Fibroblast of skin of right biceps (primary cell): ENCODE measurements at regions not wholly inside any gene's neighbourhood (a gene's known extent, or its start where the extent isn't known, plus 50 kb on each side); places are given as distances from the start of the nearest gene placed in this dataset.
A peak's percentile ranks its signal among the peaks of the same experiment; 100 is the strongest.
"Not testable (repeated sequence)": the region's sequence is repeated elsewhere in the genome, so short reads cannot be mapped to it uniquely, and the experiment has no call there.

Experiments used
- DNase-seq: peaks from one replicate; pipeline ENCODE4 v3.0.0-alpha.2; 2013

- DNase-seq, result peak; percentile 43
These were observed 51.5 kb upstream of the MAP3K1 start for GRCh38 chr5:56763711-56764466.

GRCh38 chr5:56763182-56763581 is 52.2 kb upstream of the MAP3K1 start:
- DNase-seq, result no peak

GRCh38 chr5:56761151-56761885 is 54.0 kb upstream of the MAP3K1 start:
- DNase-seq, result no peak

- DNase-seq, result no peak
These were observed 54.6 kb upstream of the MAP3K1 start for GRCh38 chr5:56760723-56761122.

- no peak for DNase-seq
These were observed 55.7 kb upstream of the MAP3K1 start for GRCh38 chr5:56759521-56760216.

- DNase-seq, result no peak
These were observed 58.3 kb upstream of the MAP3K1 start for GRCh38 chr5:56757077-56757476.

GRCh38 chr5:56755036-56755555 is 60.3 kb upstream of the MAP3K1 start:
- peak; percentile 62 for DNase-seq

- DNase-seq, result not testable (repeated sequence)
These were observed 61.8 kb upstream of the MAP3K1 start for GRCh38 chr5:56753588-56753987.

- DNase-seq, result peak; percentile 34
These were observed 63.6 kb upstream of the MAP3K1 start for GRCh38 chr5:56751572-56752313.

- no peak for DNase-seq
These were observed 65.5 kb upstream of the MAP3K1 start for GRCh38 chr5:56749842-56750241.

GRCh38 chr5:56746553-56747339 is 68.6 kb upstream of the MAP3K1 start:
- DNase-seq, result no peak

GRCh38 chr5:56745864-56746263 is 69.5 kb upstream of the MAP3K1 start:
- DNase-seq, result no peak

GRCh38 chr5:56740868-56741267 is 74.5 kb upstream of the MAP3K1 start:
- DNase-seq, result no peak

- DNase-seq, result no peak
These were observed 75.4 kb upstream of the MAP3K1 start for GRCh38 chr5:56739990-56740389.

- no peak for DNase-seq
These were observed 77.3 kb upstream of the MAP3K1 start for GRCh38 chr5:56737951-56738606.

- peak; percentile 54 for DNase-seq
These were observed 78.2 kb upstream of the MAP3K1 start for GRCh38 chr5:56737002-56737621.

- no peak for DNase-seq
These were observed 79.3 kb upstream of the MAP3K1 start for GRCh38 chr5:56735849-56736641.

- DNase-seq, result no peak
These were observed 81.2 kb upstream of the MAP3K1 start for GRCh38 chr5:56734091-56734694.

- no peak for DNase-seq
These were observed 81.8 kb upstream of the MAP3K1 start for GRCh38 chr5:56733580-56733979.

GRCh38 chr5:56732121-56732520 is 83.2 kb upstream of the MAP3K1 start:
- no peak for DNase-seq
